ENCODE measurements at regions not wholly inside any gene's neighbourhood (a gene's known extent, or its start where the extent isn't known, plus 50 kb on each side); places are given as distances from the start of the nearest gene placed in this dataset.

GRCh38 chr20:57791178-57791962, 81.6 kb upstream of the PMEPA1 start (continued):
- TF ChIP-seq, protein P1, sequence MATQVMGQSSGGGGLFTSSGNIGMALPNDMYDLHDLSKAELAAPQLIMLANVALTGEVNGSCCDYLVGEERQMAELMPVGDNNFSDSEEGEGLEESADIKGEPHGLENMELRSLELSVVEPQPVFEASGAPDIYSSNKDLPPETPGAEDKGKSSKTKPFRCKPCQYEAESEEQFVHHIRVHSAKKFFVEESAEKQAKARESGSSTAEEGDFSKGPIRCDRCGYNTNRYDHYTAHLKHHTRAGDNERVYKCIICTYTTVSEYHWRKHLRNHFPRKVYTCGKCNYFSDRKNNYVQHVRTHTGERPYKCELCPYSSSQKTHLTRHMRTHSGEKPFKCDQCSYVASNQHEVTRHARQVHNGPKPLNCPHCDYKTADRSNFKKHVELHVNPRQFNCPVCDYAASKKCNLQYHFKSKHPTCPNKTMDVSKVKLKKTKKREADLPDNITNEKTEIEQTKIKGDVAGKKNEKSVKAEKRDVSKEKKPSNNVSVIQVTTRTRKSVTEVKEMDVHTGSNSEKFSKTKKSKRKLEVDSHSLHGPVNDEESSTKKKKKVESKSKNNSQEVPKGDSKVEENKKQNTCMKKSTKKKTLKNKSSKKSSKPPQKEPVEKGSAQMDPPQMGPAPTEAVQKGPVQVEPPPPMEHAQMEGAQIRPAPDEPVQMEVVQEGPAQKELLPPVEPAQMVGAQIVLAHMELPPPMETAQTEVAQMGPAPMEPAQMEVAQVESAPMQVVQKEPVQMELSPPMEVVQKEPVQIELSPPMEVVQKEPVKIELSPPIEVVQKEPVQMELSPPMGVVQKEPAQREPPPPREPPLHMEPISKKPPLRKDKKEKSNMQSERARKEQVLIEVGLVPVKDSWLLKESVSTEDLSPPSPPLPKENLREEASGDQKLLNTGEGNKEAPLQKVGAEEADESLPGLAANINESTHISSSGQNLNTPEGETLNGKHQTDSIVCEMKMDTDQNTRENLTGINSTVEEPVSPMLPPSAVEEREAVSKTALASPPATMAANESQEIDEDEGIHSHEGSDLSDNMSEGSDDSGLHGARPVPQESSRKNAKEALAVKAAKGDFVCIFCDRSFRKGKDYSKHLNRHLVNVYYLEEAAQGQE (IDR thresholded peaks at IDR 0.05; ENCODE audit: unreplicated experiment): no peak
- TF ChIP-seq ZNF114 (CRISPR knock-in tag; IDR thresholded peaks at IDR 0.05): no peak

DNA sequence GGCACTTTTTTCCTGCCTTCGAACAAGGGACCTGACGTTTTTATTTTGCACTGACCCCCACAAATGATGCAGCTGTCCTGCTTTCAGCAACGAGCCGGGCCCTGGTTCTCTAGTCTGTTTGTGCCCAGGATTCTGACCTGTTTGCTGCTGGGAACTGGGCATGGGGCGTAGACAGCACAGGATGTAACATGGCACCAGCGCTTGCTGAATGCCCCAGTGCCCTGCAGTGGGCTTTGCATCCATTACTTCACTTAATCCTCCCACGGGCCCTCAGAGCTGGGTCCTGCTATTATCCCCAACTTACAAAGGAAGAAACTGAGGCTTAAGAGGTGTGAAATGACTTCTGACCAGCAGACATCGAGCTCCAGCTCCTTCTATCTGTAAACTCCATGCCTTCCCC, 80.4 kb upstream of the PMEPA1 start:
- no peaks in the 10 kb centered on the region for H4K20me1 ChIP-seq (replicated peaks; ENCODE audit: insufficient read depth)
- Mint-ChIP-seq H3K4me3 (no peak overlapping the region), H3K27me3 (ENCODE audit: insufficient read depth, low read depth, poor library complexity) (peaks cover 3% of the 10 kb centered on the region), H3K4me1 (peaks cover 13% of the 10 kb centered on the region), H3K27ac (no peak overlapping the region), H3K9me3 (no peaks in the 10 kb centered on the region), H3K36me3 (ENCODE audit: low read depth) (no peaks in the 10 kb centered on the region)
- no peaks in the 10 kb centered on the region for H3K9me2 ChIP-seq (ENCODE audit: insufficient read depth)
- no peaks in the 10 kb centered on the region for H3K4me1 ChIP-seq (ENCODE audit: insufficient read depth)
- H2AFZ ChIP-seq: 0 out of 2 replicates have a peak overlapping the region, but pooled peaks have one; percentile 20
- no peak overlapping the region for H3K4me3 ChIP-seq
- no peaks in the 10 kb centered on the region for H3K36me3 ChIP-seq (ENCODE audit: insufficient read depth)
- H3F3A ChIP-seq (replicated peaks; ENCODE audit: low read depth): no peaks in the 10 kb centered on the region
- H3K27me3 ChIP-seq (ENCODE audit: insufficient read depth): no peaks in the 10 kb centered on the region
- no peaks in the 10 kb centered on the region for H3K79me2 ChIP-seq (replicated peaks; ENCODE audit: insufficient read depth)
- H3K27ac ChIP-seq (ENCODE audit: low read depth): no peak overlapping the region
- DNase-seq (ENCODE audit: low spot score) (no peak), ATAC-seq (no peak)
- H3K4me2 ChIP-seq: no peak overlapping the region
- TF ChIP-seq STAT1 (IDR thresholded peaks at IDR 0.05; ENCODE audit: unreplicated experiment) (no peak), POLR2AphosphoS5 (IDR thresholded peaks at IDR 0.05; ENCODE audit: low read depth) (no peak), EZH2phosphoT487 (IDR thresholded peaks at IDR 0.05; ENCODE audit: unreplicated experiment) (no peak), CREB1 (CRISPR knock-in tag; IDR thresholded peaks at IDR 0.05; ENCODE audit: low read depth) (no peak), ZNF331 (CRISPR knock-in tag; IDR thresholded peaks at IDR 0.05; ENCODE audit: low read depth) (no peak), ETS1 (IDR thresholded peaks at IDR 0.05) (no peak), ZNF114 (CRISPR knock-in tag; IDR thresholded peaks at IDR 0.05) (no peak), CTCF (conservative IDR thresholded peaks at IDR 0.05; ENCODE audit: low read depth in 2 of 2) (no peak), NANOG (IDR thresholded peaks at IDR 0.05; ENCODE audit: borderline replicate concordance) (no peak), EZH2 (IDR thresholded peaks at IDR 0.05; ENCODE audit: low read depth, unreplicated experiment) (no peak), JUNB (IDR thresholded peaks at IDR 0.05; ENCODE audit: unreplicated experiment) (no peak)
- TF ChIP-seq, protein P1 (IDR thresholded peaks at IDR 0.05; ENCODE audit: unreplicated experiment): no peak
